HCT116 (cell line): ENCODE measurements at regions not wholly inside any gene's neighbourhood (a gene's known extent, or its start where the extent isn't known, plus 50 kb on each side); places are given as distances from the start of the nearest gene placed in this dataset.

ENCODE experiments used
- ATAC-seq: fragments of 200-7000 bp; cut with Tn5 transposase; 2 replicates; pipeline ENCODE4 v1.9.1; 2020; ENCODE audit warnings: mild to moderate bottlenecking, moderate library complexity
- BruUV-seq: library from RNA; stranded (reverse); fragments of 400-500 nt; replicated peaks from 2 replicates; lab custom pipeline; 2021; lab: Mats Ljungman, UMichigan
- CTCF ChIA-PET: fragments of 300-600 bp; sonication (Branson Sonifier 250); formaldehyde crosslinking; loops from one replicate; lab custom pipeline; 2021; ENCODE audit warnings: antibody characterized with exemption; lab: Charles Lee
- POLR2A ChIA-PET: fragments of 300-600, 350-600 bp; sonication (Branson Sonifier 250); formaldehyde crosslinking; loops from one replicate; lab custom pipeline; 2021; ENCODE audit warnings: antibody characterized with exemption; lab: Charles Lee
- RAD21 ChIA-PET, 2 experiments: fragments of 300-600 bp; sonication (Branson Sonifier 250); formaldehyde crosslinking; loops; one replicate each; lab custom pipeline; 2023; ENCODE audit warnings: low total read pairs in 2 of 2; ENCODE audit not compliant: uncharacterized antibody in 2 of 2, unreplicated experiment in 2 of 2, low non-redundant PET in 1 of 2; lab: Charles Lee
- DNase-seq: peaks from one replicate; pipeline ENCODE4 v3.0.0-alpha.2; 2010; ENCODE audit warnings: low read depth, low spot score
- H2AFZ ChIP-seq: fragments of 200-600 bp; shearing (Covaris generic), sonication (generic); 2 replicates; pipeline ENCODE4 v1.6.1; 2017; ENCODE audit warnings: low read depth, mixed run types, mixed read lengths, antibody characterized with exemption, low read length; ENCODE audit not compliant: poor library complexity, severe bottlenecking
- H3K27ac ChIP-seq: 2 replicates; pipeline ENCODE4 v1.5.1; 2012; ENCODE audit warnings: low read depth, low read length
- H3K27me3 ChIP-seq: fragments of 200-600 bp; sonication (generic); 2 replicates; pipeline ENCODE4 v1.6.1; 2016; ENCODE audit warnings: mixed run types, low read length, mixed read lengths; ENCODE audit not compliant: insufficient read depth
- H3K36me3 ChIP-seq, 2 experiments: fragments of 200-500 bp in 1 of 2; fragments of 200-600 bp in 1 of 2; sonication (Bioruptor generic) in 1 of 2; sonication (generic) in 1 of 2; 2 replicates each; pipeline versions ENCODE4 v1.5.1 to v1.6.1; 2014 to 2016; ENCODE audit warnings: low read length in 2 of 2, inconsistent platforms in 1 of 2, mixed read lengths in 1 of 2, mixed run types in 1 of 2; ENCODE audit not compliant: insufficient read depth in 2 of 2, control insufficient read depth in 1 of 2
- H3K4me1 ChIP-seq, 2 experiments: fragments of 200-600 bp in 1 of 2; sonication (generic) in 1 of 2; 2 replicates each; pipeline versions ENCODE4 v1.5.1 to v1.6.1; 2012 to 2017; ENCODE audit warnings: low read length in 2 of 2, inconsistent platforms in 1 of 2, mild to moderate bottlenecking in 1 of 2, mixed read lengths in 1 of 2, mixed run types in 1 of 2, moderate library complexity in 1 of 2; ENCODE audit not compliant: insufficient read depth in 2 of 2, control insufficient read depth in 1 of 2
- H3K4me2 ChIP-seq: fragments of 200-600 bp; sonication (generic); 2 replicates; pipeline ENCODE4 v1.6.1; 2017; ENCODE audit warnings: mixed run types, low read length, mixed read lengths
- H3K4me3 ChIP-seq, 2 experiments: fragments of 200-600 bp in 1 of 2; sonication (generic) in 1 of 2; replicated peaks in 1 of 2; 2 replicates each; pipeline ENCODE4 v1.5.1; 2011 to 2016; ENCODE audit warnings: low read length in 2 of 2, control low read depth in 1 of 2, low read depth in 1 of 2, mild to moderate bottlenecking in 1 of 2, mixed read lengths in 1 of 2, mixed run types in 1 of 2
- H3K79me2 ChIP-seq: fragments of 200-600 bp; sonication (generic); 2 replicates; pipeline ENCODE4 v1.6.1; 2017; ENCODE audit warnings: mild to moderate bottlenecking, mixed run types, low read length, moderate library complexity, mixed read lengths; ENCODE audit not compliant: insufficient read depth
- H3K9ac ChIP-seq: fragments of 200-600 bp; sonication (generic); 2 replicates; pipeline ENCODE4 v1.6.1; 2016; ENCODE audit warnings: low read length, mixed read lengths
- H3K9me2 ChIP-seq: fragments of 200-600 bp; sonication (generic), shearing (Covaris generic); 2 replicates; pipeline ENCODE4 v1.6.1; 2017; ENCODE audit warnings: mixed run types, mild to moderate bottlenecking, moderate library complexity; ENCODE audit not compliant: insufficient read depth
- H3K9me3 ChIP-seq, 2 experiments: fragments of 200-500 bp in 1 of 2; fragments of 200-600 bp in 1 of 2; sonication (Bioruptor generic) in 1 of 2; sonication (generic) in 1 of 2; 2 replicates each; pipeline ENCODE4 v1.6.1; 2014 to 2017; ENCODE audit warnings: low read length in 2 of 2, mixed read lengths in 2 of 2, inconsistent platforms in 1 of 2, low read depth in 1 of 2, mild to moderate bottlenecking in 1 of 2, mixed run types in 1 of 2, moderate library complexity in 1 of 2; ENCODE audit not compliant: control insufficient read depth in 1 of 2, insufficient read depth in 1 of 2
- H4K20me1 ChIP-seq: fragments of 200-600 bp; sonication (generic), shearing (Covaris generic); 2 replicates; pipeline ENCODE4 v1.6.1; 2017; ENCODE audit warnings: mixed run types, mild to moderate bottlenecking, moderate library complexity; ENCODE audit not compliant: insufficient read depth
- ATF3 ChIP-seq: IDR thresholded peaks from 2 replicates; pipeline ENCODE4 v1.6.1; 2012
- CBX3 ChIP-seq: IDR thresholded peaks from 2 replicates; pipeline ENCODE4 v1.6.1; 2012; ENCODE audit warnings: low read depth
- CEBPB ChIP-seq: IDR thresholded peaks from 2 replicates; pipeline ENCODE4 v1.6.1; 2012; ENCODE audit warnings: low read depth
- EGR1 ChIP-seq: IDR thresholded peaks from 2 replicates; pipeline ENCODE4 v1.6.1; 2012; ENCODE audit warnings: low read depth
- ELF1 ChIP-seq: IDR thresholded peaks from 2 replicates; pipeline ENCODE4 v1.6.1; 2012; ENCODE audit warnings: low read depth, borderline replicate concordance
- EZH2 ChIP-seq: fragments of 200-600 bp; sonication (generic); IDR thresholded peaks from 2 replicates; pipeline ENCODE4 v1.6.1; 2017; ENCODE audit warnings: antibody characterized with exemption, mixed run types
- EZH2phosphoT487 ChIP-seq: fragments of 200-600 bp; IDR thresholded peaks from 2 replicates; pipeline ENCODE4 v1.6.1; 2018; ENCODE audit warnings: antibody characterized with exemption, borderline replicate concordance
- JUND ChIP-seq: IDR thresholded peaks from 2 replicates; pipeline ENCODE4 v1.6.1; 2012
- POLR2A ChIP-seq: IDR thresholded peaks from 2 replicates; pipeline ENCODE4 v1.7.0; 2011; ENCODE audit warnings: borderline replicate concordance; ENCODE audit not compliant: insufficient read depth, insufficient read length; ENCODE audit errors: extremely low read depth
- POLR2AphosphoS5 ChIP-seq: IDR thresholded peaks from 2 replicates; pipeline ENCODE4 v1.6.1; 2011; ENCODE audit warnings: mild to moderate bottlenecking, low read depth, low read length, moderate library complexity
- RAD21 ChIP-seq: IDR thresholded peaks from 2 replicates; pipeline ENCODE4 v1.6.1; 2012; ENCODE audit warnings: low read depth, mild to moderate bottlenecking
- SIN3A ChIP-seq: IDR thresholded peaks from 2 replicates; pipeline ENCODE4 v1.6.1; 2012; ENCODE audit warnings: low read depth
- SP1 ChIP-seq: IDR thresholded peaks from 2 replicates; pipeline ENCODE4 v1.6.1; 2012; ENCODE audit warnings: low read depth
- SRF ChIP-seq: IDR thresholded peaks from 2 replicates; pipeline ENCODE4 v1.6.1; 2012; ENCODE audit warnings: low read depth
- TCF7L2 ChIP-seq: IDR thresholded peaks from 2 replicates; pipeline ENCODE4 v1.7.0; 2011; ENCODE audit warnings: borderline replicate concordance, inconsistent platforms; ENCODE audit not compliant: insufficient read depth, insufficient read length; ENCODE audit errors: extremely low read depth
- YY1 ChIP-seq: IDR thresholded peaks from 2 replicates; pipeline ENCODE4 v1.6.1; 2011; ENCODE audit warnings: low read length, low read depth, moderate library complexity, mild to moderate bottlenecking; ENCODE audit not compliant: insufficient replicate concordance; ENCODE audit errors: extremely low read depth
- ZFX ChIP-seq: fragments of 450-650 bp; IDR thresholded peaks from 2 replicates; pipeline ENCODE4 v1.6.1; 2017
- ZNF274 ChIP-seq: fragments of 200-500 bp; sonication (Bioruptor generic); IDR thresholded peaks from 2 replicates; pipeline ENCODE4 v1.6.1; 2014; ENCODE audit warnings: mild to moderate bottlenecking, low read depth, low read length, inconsistent platforms
- intact Hi-C: fragments of 100-400 bp; cut with micrococcal nuclease; formaldehyde crosslinking; loops from 2 replicates; pipeline ENCODE4 v1.10.0; 2022
- TF ChIP-seq, protein P1 (sequence below): IDR thresholded peaks from 2 replicates; pipeline ENCODE4 v1.6.1; 2012
- TF ChIP-seq, protein P2 (sequence below), 3 experiments: fragments of 200-600 bp in 1 of 3; sonication (generic) in 1 of 3; IDR thresholded peaks in 2 of 3; conservative IDR thresholded peaks in 1 of 3; 2 replicates each; pipeline ENCODE4 v1.5.1; 2012 to 2017; ENCODE audit warnings: low read depth in 2 of 3, low read length in 2 of 3, antibody characterized with exemption in 1 of 3, borderline replicate concordance in 1 of 3, control low read depth in 1 of 3, mild to moderate bottlenecking in 1 of 3, mixed read lengths in 1 of 3, mixed run types in 1 of 3, moderate library complexity in 1 of 3; ENCODE audit not compliant: insufficient read depth in 1 of 3
- TF ChIP-seq, protein P3 (sequence below): IDR thresholded peaks from 2 replicates; pipeline ENCODE4 v1.6.1; 2012; ENCODE audit warnings: low read depth

GRCh38 chr13:70969321-70969720 is 861.1 kb upstream of the KLHL1 start (continued):
- TF ChIP-seq YY1: no peak
- no peak for TF ChIP-seq SP1
- TF ChIP-seq POLR2AphosphoS5: no peak
- no peak for TF ChIP-seq ELF1
- no peak for TF ChIP-seq CBX3
- no peak for TF ChIP-seq ZNF274
- no peak for TF ChIP-seq TCF7L2

GRCh38 chr13:70967564-70967963 is 859.3 kb upstream of the KLHL1 start:
- H3K4me2 ChIP-seq: no peak overlapping the region
- no TSS peak for BruUV-seq
- intact Hi-C loops: loop anchor here (10.0 kb wide), 1 partner anchor 343 kb away; no protein-coding TSS in a partner anchor
- POLR2A ChIA-PET: no interaction called here
- H4K20me1 ChIP-seq: no peaks in the 10 kb centered on the region
- H3K36me3 ChIP-seq: no peaks in the 10 kb centered on the region
- no peaks in the 10 kb centered on the region for H3K4me1 ChIP-seq
- no peak for TF ChIP-seq ATF3
- no peak for TF ChIP-seq EZH2
- TF ChIP-seq POLR2A: no peak
- no peak for TF ChIP-seq POLR2AphosphoS5
- no peak for TF ChIP-seq EGR1
- TF ChIP-seq CEBPB: no peak
- TF ChIP-seq, protein P1, sequence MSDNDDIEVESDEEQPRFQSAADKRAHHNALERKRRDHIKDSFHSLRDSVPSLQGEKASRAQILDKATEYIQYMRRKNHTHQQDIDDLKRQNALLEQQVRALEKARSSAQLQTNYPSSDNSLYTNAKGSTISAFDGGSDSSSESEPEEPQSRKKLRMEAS: no peak
- TF ChIP-seq ZFX: no peak
- no peak for TF ChIP-seq JUND
- no peak for TF ChIP-seq RAD21
- TF ChIP-seq, protein P2, sequence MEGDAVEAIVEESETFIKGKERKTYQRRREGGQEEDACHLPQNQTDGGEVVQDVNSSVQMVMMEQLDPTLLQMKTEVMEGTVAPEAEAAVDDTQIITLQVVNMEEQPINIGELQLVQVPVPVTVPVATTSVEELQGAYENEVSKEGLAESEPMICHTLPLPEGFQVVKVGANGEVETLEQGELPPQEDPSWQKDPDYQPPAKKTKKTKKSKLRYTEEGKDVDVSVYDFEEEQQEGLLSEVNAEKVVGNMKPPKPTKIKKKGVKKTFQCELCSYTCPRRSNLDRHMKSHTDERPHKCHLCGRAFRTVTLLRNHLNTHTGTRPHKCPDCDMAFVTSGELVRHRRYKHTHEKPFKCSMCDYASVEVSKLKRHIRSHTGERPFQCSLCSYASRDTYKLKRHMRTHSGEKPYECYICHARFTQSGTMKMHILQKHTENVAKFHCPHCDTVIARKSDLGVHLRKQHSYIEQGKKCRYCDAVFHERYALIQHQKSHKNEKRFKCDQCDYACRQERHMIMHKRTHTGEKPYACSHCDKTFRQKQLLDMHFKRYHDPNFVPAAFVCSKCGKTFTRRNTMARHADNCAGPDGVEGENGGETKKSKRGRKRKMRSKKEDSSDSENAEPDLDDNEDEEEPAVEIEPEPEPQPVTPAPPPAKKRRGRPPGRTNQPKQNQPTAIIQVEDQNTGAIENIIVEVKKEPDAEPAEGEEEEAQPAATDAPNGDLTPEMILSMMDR (IDR thresholded peaks at IDR 0.05 in 2 of 3, conservative IDR thresholded peaks at IDR 0.05 in 1 of 3; ENCODE audit: borderline replicate concordance in 1 of 3, insufficient read depth in 1 of 3, low read depth in 2 of 3, low read length in 2 of 3): no peak
- TF ChIP-seq SRF: no peak
- TF ChIP-seq, protein P3, sequence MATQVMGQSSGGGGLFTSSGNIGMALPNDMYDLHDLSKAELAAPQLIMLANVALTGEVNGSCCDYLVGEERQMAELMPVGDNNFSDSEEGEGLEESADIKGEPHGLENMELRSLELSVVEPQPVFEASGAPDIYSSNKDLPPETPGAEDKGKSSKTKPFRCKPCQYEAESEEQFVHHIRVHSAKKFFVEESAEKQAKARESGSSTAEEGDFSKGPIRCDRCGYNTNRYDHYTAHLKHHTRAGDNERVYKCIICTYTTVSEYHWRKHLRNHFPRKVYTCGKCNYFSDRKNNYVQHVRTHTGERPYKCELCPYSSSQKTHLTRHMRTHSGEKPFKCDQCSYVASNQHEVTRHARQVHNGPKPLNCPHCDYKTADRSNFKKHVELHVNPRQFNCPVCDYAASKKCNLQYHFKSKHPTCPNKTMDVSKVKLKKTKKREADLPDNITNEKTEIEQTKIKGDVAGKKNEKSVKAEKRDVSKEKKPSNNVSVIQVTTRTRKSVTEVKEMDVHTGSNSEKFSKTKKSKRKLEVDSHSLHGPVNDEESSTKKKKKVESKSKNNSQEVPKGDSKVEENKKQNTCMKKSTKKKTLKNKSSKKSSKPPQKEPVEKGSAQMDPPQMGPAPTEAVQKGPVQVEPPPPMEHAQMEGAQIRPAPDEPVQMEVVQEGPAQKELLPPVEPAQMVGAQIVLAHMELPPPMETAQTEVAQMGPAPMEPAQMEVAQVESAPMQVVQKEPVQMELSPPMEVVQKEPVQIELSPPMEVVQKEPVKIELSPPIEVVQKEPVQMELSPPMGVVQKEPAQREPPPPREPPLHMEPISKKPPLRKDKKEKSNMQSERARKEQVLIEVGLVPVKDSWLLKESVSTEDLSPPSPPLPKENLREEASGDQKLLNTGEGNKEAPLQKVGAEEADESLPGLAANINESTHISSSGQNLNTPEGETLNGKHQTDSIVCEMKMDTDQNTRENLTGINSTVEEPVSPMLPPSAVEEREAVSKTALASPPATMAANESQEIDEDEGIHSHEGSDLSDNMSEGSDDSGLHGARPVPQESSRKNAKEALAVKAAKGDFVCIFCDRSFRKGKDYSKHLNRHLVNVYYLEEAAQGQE: no peak
- no peak for TF ChIP-seq ELF1
- no peak for TF ChIP-seq CBX3
- TF ChIP-seq SP1: no peak
- no peak for TF ChIP-seq SIN3A
- TF ChIP-seq TCF7L2: no peak
- no peak for TF ChIP-seq EZH2phosphoT487
- TF ChIP-seq ZNF274: no peak
- TF ChIP-seq, all 23 proteins: peak for 0
- H3K27me3 ChIP-seq: no peaks in the 10 kb centered on the region
- no peaks in the 10 kb centered on the region for H3K9me3 ChIP-seq
- H2AFZ ChIP-seq: no peak overlapping the region
- H3K9ac ChIP-seq: no peak overlapping the region
- no peaks in the 10 kb centered on the region for H3K79me2 ChIP-seq
- no peaks in the 10 kb centered on the region for H3K9me2 ChIP-seq
- CTCF ChIA-PET: no interaction called here
- ATAC-seq: no peak
- H3K4me3 ChIP-seq: no peak overlapping the region
- no peak overlapping the region for H3K27ac ChIP-seq
- DNase-seq: no peak
- RAD21 ChIA-PET: no interaction called here
